B cell (primary cell): ENCODE measurements at regions not wholly inside any gene's neighbourhood (a gene's known extent, or its start where the extent isn't known, plus 50 kb on each side); places are given as distances from the start of the nearest gene placed in this dataset.

Experiments
- ATAC-seq: fragments of 200-7000 bp; cut with Tn5 transposase; one replicate; pipeline ENCODE4 v1.10.0; 2021; ENCODE audit warnings: low read depth, mild to moderate bottlenecking, moderate number of reproducible peaks, moderate library complexity
- CTCF ChIA-PET: fragments of 350-600 bp; sonication (Branson Sonifier 250); formaldehyde crosslinking; loops from one replicate; lab custom pipeline; 2021; ENCODE audit warnings: antibody characterized with exemption, inconsistent platforms; lab: Charles Lee
- POLR2A ChIA-PET: fragments of 350-600 bp; sonication (Branson Sonifier 250); formaldehyde crosslinking; loops from one replicate; lab custom pipeline; 2021; ENCODE audit warnings: antibody characterized with exemption; lab: Charles Lee
- DNase-seq: peaks from one replicate; pipeline ENCODE4 v3.0.0; 2013
- H2AFZ ChIP-seq: 2 replicates; pipeline ENCODE4 v1.6.1; 2012; ENCODE audit warnings: mild to moderate bottlenecking, low read depth, low read length; ENCODE audit not compliant: insufficient read depth, poor library complexity, severe bottlenecking
- H3K27ac ChIP-seq, 2 donors: 1 replicate in 1 of 2; 2 replicates in 1 of 2; pipeline ENCODE4 v1.5.1; 2012 to 2013; ENCODE audit warnings: low read length in 2 of 2, mild to moderate bottlenecking in 2 of 2, moderate library complexity in 1 of 2
- H3K27me3 ChIP-seq, 4 experiments: fragments of 200-600 bp in 1 of 4; sonication (generic) in 1 of 4; replicated peaks in 1 of 4; 1 replicate in 2 of 4; 2 replicates in 2 of 4; pipeline versions ENCODE4 v1.6.1 to v1.7.0; 2013 to 2016; ENCODE audit warnings: low read length in 3 of 4, mild to moderate bottlenecking in 2 of 4, mixed read lengths in 1 of 4, moderate library complexity in 1 of 4; ENCODE audit not compliant: insufficient read depth in 4 of 4, control insufficient read depth in 3 of 4; ENCODE audit errors: control extremely low read depth in 1 of 4
- H3K36me3 ChIP-seq, 2 experiments: replicated peaks in 1 of 2; 1 replicate in 1 of 2; 2 replicates in 1 of 2; pipeline versions ENCODE4 v1.6.1 to v1.7.1; 2013; ENCODE audit warnings: low read length in 1 of 2; ENCODE audit not compliant: insufficient read depth in 2 of 2, control insufficient read depth in 1 of 2; ENCODE audit errors: control extremely low read depth in 1 of 2, extremely low read depth in 1 of 2
- H3K4me1 ChIP-seq, 2 donors: fragments of 200-600 bp in 1 of 2; sonication (generic) in 1 of 2; 1 replicate in 1 of 2; 2 replicates in 1 of 2; pipeline versions ENCODE4 v1.5.1 to v1.6.1; 2013 to 2017; ENCODE audit warnings: low read length in 2 of 2; ENCODE audit not compliant: control insufficient read depth in 2 of 2, insufficient read depth in 2 of 2
- H3K4me2 ChIP-seq: replicated peaks from 2 replicates; pipeline ENCODE3; 2012; ENCODE audit warnings: mild to moderate bottlenecking, low read depth, low read length; ENCODE audit not compliant: poor library complexity, severe bottlenecking
- H3K4me3 ChIP-seq, 5 experiments: fragments of 200-600 bp in 1 of 5; sonication (generic) in 1 of 5; 1 replicate in 3 of 5; 2 replicates in 2 of 5; pipeline versions ENCODE4 v1.5.1 to v1.7.0; 2011 to 2016; ENCODE audit warnings: low read length in 4 of 5, mild to moderate bottlenecking in 4 of 5, low read depth in 2 of 5, control low read depth in 1 of 5, moderate library complexity in 1 of 5; ENCODE audit not compliant: insufficient read depth in 1 of 5; ENCODE audit errors: control extremely low read depth in 1 of 5, extremely low read depth in 1 of 5
- H3K79me2 ChIP-seq: fragments of 200-600 bp; sonication (generic); one replicate; pipeline ENCODE4 v1.6.0; 2016; ENCODE audit warnings: low read length; ENCODE audit not compliant: control insufficient read depth, insufficient read depth
- H3K9ac ChIP-seq: fragments of 200-600 bp; sonication (generic); 2 replicates; pipeline ENCODE4 v1.6.1; 2017; ENCODE audit warnings: mild to moderate bottlenecking, low read length, moderate library complexity
- H3K9me3 ChIP-seq, 3 donors: one replicate each; pipeline versions ENCODE4 v1.6.1 to v1.7.1; 2013; ENCODE audit warnings: low read length in 2 of 3; ENCODE audit not compliant: control insufficient read depth in 2 of 3, insufficient read depth in 1 of 3; ENCODE audit errors: control extremely low read depth in 1 of 3
- H4K20me1 ChIP-seq: 2 replicates; pipeline ENCODE4 v1.6.0; 2012; ENCODE audit warnings: mild to moderate bottlenecking, low read length; ENCODE audit not compliant: insufficient read depth, control insufficient read depth, poor library complexity, severe bottlenecking
- H3K27ac Mint-ChIP-seq: one replicate; pipeline ENCODE4 v1.8.0; 2021; ENCODE audit warnings: mixed read lengths
- H3K27me3 Mint-ChIP-seq: one replicate; pipeline ENCODE4 v1.8.0; 2021; ENCODE audit warnings: mixed read lengths
- H3K4me1 Mint-ChIP-seq: one replicate; pipeline ENCODE4 v1.8.0; 2021; ENCODE audit warnings: mixed read lengths
- H3K4me3 Mint-ChIP-seq: one replicate; pipeline ENCODE4 v1.8.0; 2021; ENCODE audit warnings: mixed read lengths
- H3K9me3 Mint-ChIP-seq: one replicate; pipeline ENCODE4 v1.8.0; 2022; ENCODE audit warnings: mixed read lengths; ENCODE audit not compliant: insufficient read depth
- EZH2 ChIP-seq: IDR thresholded peaks from 2 replicates; pipeline ENCODE4 v1.6.1; 2012; ENCODE audit warnings: borderline replicate concordance, low read depth, mild to moderate bottlenecking, moderate library complexity, low read length; ENCODE audit not compliant: insufficient read depth, poor library complexity, severe bottlenecking
- WGBS: methylation state at CpG from one replicate; pipeline ENCODE4 v1.1.5; 2013; ENCODE audit warnings: missing lambda C conversion rate; ENCODE audit not compliant: insufficient coverage; 5-methylcytosine and 5-hydroxymethylcytosine counted together
- intact Hi-C: fragments of 100-400 bp; cut with micrococcal nuclease; formaldehyde crosslinking; loops from one replicate; pipeline ENCODE4 v1.10.0; 2022
- TF ChIP-seq, protein P1 (sequence below): fragments of 200-600 bp; IDR thresholded peaks from one replicate; pipeline ENCODE4 v1.8.0; 2022; ENCODE audit warnings: antibody characterized with exemption, mild to moderate bottlenecking

DNA sequence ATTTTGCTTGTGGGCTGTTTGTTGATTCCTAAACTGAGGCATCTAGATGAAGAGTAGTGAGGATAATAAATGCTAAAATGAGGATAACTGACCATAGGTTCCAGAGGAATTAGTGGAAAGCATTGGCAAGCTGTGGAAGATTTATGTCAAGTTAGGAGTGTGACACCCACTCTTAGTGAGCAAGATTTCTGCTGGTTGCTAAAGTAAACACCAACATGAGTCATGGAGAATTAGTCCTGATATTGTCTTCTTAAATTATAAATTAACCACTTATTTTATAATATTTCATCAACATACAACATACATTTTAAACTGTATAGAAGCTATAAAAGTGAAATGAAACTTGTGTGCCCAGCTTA, 328.2 kb downstream of the RPL10L start:
- H3K79me2 ChIP-seq = no peaks in the 10 kb centered on the region
- H3K9me3 Mint-ChIP-seq = peaks cover 2% of the 10 kb centered on the region
- TF ChIP-seq, protein P1, sequence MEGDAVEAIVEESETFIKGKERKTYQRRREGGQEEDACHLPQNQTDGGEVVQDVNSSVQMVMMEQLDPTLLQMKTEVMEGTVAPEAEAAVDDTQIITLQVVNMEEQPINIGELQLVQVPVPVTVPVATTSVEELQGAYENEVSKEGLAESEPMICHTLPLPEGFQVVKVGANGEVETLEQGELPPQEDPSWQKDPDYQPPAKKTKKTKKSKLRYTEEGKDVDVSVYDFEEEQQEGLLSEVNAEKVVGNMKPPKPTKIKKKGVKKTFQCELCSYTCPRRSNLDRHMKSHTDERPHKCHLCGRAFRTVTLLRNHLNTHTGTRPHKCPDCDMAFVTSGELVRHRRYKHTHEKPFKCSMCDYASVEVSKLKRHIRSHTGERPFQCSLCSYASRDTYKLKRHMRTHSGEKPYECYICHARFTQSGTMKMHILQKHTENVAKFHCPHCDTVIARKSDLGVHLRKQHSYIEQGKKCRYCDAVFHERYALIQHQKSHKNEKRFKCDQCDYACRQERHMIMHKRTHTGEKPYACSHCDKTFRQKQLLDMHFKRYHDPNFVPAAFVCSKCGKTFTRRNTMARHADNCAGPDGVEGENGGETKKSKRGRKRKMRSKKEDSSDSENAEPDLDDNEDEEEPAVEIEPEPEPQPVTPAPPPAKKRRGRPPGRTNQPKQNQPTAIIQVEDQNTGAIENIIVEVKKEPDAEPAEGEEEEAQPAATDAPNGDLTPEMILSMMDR = no peak
- no peaks in the 10 kb centered on the region for H4K20me1 ChIP-seq
- intact Hi-C loops = no loop called here
- H3K36me3 ChIP-seq = no peaks in the 10 kb centered on the region
- H3K9ac ChIP-seq = no peak overlapping the region
- DNase-seq = no peak
- no peaks in the 10 kb centered on the region for H3K9me3 ChIP-seq
- ChIA-PET POLR2A (no interaction called here), CTCF (no interaction called here)
- H3K4me3 ChIP-seq = no peak overlapping the region
- no peaks in the 10 kb centered on the region for H3K27me3 ChIP-seq
- H3K27me3 Mint-ChIP-seq = no peaks in the 10 kb centered on the region
- no peak for ATAC-seq
- no peak overlapping the region for H3K4me3 Mint-ChIP-seq
- no peaks in the 10 kb centered on the region for H3K4me1 Mint-ChIP-seq
- no peak overlapping the region for H2AFZ ChIP-seq
- no peaks in the 10 kb centered on the region for H3K4me1 ChIP-seq
- H3K4me2 ChIP-seq = no peak overlapping the region
- no peak overlapping the region for H3K27ac ChIP-seq
- H3K27ac Mint-ChIP-seq = no peak overlapping the region

DNA sequence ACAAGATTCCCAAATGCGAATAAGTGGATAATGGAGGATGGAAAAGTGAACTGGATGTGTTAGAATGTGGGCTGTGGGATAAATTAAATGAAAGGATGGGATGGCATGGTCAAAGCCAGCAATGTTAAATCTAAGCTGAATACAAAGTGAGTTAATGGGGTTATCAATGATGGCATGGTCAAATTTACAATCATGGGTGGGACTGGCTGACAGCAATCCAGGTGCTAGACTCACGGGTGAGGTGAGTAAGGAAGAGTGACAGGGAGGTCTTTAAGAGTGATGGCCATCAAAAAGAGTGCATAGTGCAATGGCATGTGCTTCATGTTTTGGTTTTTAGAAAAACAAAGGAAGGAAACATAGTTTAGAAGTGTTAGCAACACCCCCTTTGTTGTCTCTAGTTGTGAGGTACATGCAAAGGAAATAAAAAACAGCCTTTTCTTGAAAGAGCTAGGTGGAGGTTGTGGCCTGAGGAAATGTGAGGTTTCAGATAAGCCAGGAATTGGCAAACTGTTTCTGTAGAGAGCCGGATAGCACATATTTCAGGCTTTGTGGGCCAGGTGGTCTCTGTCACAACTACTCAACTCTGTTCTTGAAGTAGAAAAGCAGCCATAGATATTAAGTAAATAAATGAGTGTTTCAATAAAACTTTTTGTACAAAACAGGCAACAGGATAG, 328.7 kb downstream of the RPL10L start:
- H3K4me1 Mint-ChIP-seq = no peaks in the 10 kb centered on the region
- DNase-seq = no peak

More for the DNA sequence above, 328.7 kb downstream of the RPL10L start:
- Mint-ChIP-seq H3K27ac (no peak overlapping the region), H3K27me3 (no peaks in the 10 kb centered on the region), H3K4me3 (no peak overlapping the region), H3K9me3 (peaks cover 2% of the 10 kb centered on the region)
- no peaks in the 10 kb centered on the region for H3K36me3 ChIP-seq
- ChIA-PET CTCF (no interaction called here), POLR2A (no interaction called here)
- H3K9ac ChIP-seq = no peak overlapping the region
- H3K27ac ChIP-seq = no peak overlapping the region
- H2AFZ ChIP-seq = no peak overlapping the region
- H3K27me3 ChIP-seq = no peaks in the 10 kb centered on the region
- H3K4me3 ChIP-seq = no peak overlapping the region
- no peak for ATAC-seq
- no peak overlapping the region for H3K4me2 ChIP-seq
- no peaks in the 10 kb centered on the region for H3K79me2 ChIP-seq
- H4K20me1 ChIP-seq = no peaks in the 10 kb centered on the region
- 65% methylated on average over 2 of the region's 3 CpGs for WGBS
- H3K4me1 ChIP-seq = no peaks in the 10 kb centered on the region
- no peaks in the 10 kb centered on the region for H3K9me3 ChIP-seq
- TF ChIP-seq, protein P1 = no peak
- TF ChIP-seq EZH2 = no peak
- intact Hi-C loops = no loop called here
